ENCODE measurements at regions not wholly inside any gene's neighbourhood (a gene's known extent, or its start where the extent isn't known, plus 50 kb on each side); places are given as distances from the start of the nearest gene placed in this dataset.
"Not testable (repeated sequence)": the region's sequence is repeated elsewhere in the genome, so short reads cannot be mapped to it uniquely, and the experiment has no call there.

DNA sequence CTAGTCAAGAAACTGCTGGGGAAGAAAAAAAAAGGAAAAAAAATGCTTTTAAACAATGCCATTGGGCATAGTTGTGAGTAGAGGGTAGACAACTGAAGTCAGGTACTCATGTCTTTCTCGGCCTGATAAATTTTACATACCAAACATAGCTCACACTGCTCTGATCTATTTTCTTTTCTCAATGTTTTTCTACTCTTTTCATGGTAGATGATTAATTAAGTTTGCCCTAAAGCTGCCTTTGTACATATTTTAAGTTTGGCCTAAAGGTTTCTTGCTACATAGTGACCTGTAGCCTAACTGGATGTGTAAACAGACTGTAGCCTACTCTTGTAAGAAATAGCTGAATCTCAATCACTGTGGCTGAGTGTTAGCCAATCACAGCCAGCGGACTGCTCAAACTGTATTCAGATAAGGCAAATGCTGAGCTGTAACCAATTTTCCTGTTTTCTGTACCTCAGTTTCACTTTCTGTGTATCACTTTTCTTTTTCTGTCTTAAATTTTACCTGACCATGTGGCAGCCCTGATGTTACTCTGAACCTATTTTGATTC lies 121.0 kb downstream of the PCDH10 start:
- ATAC-seq (peak; percentile 56), DNase-seq (no peak)
- Histone ChIP-seq H3K27me3 (no peaks in the 10 kb centered on the region), H3K4me1 (no peaks in the 10 kb centered on the region), H3K4me3 (no peak overlapping the region), H3K27ac (no peak overlapping the region), H3K9me3 (no peaks in the 10 kb centered on the region), H3K36me3 (no peaks in the 10 kb centered on the region)
- TF ChIP-seq, protein P1, sequence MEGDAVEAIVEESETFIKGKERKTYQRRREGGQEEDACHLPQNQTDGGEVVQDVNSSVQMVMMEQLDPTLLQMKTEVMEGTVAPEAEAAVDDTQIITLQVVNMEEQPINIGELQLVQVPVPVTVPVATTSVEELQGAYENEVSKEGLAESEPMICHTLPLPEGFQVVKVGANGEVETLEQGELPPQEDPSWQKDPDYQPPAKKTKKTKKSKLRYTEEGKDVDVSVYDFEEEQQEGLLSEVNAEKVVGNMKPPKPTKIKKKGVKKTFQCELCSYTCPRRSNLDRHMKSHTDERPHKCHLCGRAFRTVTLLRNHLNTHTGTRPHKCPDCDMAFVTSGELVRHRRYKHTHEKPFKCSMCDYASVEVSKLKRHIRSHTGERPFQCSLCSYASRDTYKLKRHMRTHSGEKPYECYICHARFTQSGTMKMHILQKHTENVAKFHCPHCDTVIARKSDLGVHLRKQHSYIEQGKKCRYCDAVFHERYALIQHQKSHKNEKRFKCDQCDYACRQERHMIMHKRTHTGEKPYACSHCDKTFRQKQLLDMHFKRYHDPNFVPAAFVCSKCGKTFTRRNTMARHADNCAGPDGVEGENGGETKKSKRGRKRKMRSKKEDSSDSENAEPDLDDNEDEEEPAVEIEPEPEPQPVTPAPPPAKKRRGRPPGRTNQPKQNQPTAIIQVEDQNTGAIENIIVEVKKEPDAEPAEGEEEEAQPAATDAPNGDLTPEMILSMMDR (IDR thresholded peaks at IDR 0.05): no peak
- intact Hi-C loops (cut with DNase I): no loop called here

DNA sequence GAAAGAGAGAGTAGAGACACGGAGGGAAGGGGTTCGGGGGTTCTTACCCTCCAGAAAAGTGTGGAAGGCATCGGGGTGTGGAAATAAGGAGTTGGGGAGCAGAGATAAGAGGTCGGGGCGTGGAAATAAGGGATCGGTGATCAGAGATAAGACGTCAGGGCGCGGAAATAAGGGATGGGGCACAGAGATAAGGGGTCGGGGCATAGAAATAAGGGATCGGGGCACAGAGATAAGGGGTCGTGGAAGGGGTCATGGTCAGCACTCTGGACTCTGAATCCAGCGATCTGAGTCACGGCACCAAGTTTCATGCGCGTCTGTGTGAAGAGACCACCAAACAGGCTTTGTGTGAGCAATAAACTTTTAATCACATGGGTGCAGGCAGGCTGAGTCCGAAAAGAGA lies 119.1 kb downstream of the PCDH10 start:
- H3K4me1 ChIP-seq: no peaks in the 10 kb centered on the region
- H3K9me3 ChIP-seq: no peaks in the 10 kb centered on the region
- H3K4me3 ChIP-seq: no peak overlapping the region
- H3K27ac ChIP-seq: no peak overlapping the region
- intact Hi-C loops (cut with DNase I): no loop called here
- no peak for DNase-seq
- TF ChIP-seq, protein P1 (IDR thresholded peaks at IDR 0.05): no peak
- no peaks in the 10 kb centered on the region for H3K36me3 ChIP-seq
- ATAC-seq: no peak
- H3K27me3 ChIP-seq: no peaks in the 10 kb centered on the region

DNA sequence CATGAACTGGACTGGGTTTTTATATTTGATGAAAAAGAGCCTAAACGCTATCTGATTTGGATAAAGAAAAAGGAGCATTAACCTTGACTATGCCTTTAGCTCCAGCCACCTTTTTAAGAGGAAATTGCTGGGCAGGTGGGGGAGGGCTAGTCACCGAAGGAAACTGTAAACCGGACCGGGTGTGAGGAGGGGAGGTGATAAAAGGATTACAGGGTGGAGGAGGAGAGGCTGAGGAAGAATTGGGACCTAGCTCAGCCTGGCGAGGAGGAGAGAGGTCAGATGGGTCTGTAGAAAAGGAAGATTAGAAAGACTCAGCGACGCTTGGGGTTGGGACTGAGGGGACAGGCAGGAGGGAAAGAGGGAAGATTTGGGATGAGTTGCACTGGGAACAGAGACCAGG lies 118.4 kb downstream of the PCDH10 start:
- ATAC-seq, H3K4me3 ChIP-seq, H3K27ac ChIP-seq: not testable (repeated sequence)

DNA sequence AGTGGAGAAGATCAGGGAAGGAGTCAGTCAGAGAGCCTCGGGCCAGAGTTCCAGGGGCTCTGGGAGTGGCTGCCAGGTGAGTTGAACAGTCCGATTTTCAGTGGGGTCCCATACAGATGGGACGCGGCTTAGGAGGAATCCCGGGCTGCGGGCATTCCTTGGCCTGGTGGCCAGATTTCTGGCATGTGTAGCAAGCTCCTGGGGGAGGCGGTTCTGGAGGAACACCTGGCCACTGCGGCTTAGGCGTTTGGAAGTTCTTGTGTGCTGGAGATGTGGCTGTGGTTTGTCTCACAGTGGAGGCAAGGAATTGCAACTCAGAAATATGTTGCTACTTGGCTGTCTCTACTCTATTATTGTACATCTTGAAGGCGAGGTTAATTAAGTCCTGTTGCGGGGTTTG lies 117.9 kb downstream of the PCDH10 start:
- H3K27me3 ChIP-seq; intact Hi-C loops (cut with DNase I); H3K4me1 ChIP-seq; H3K9me3 ChIP-seq; H3K4me3 ChIP-seq; H3K27ac ChIP-seq; ATAC-seq; H3K36me3 ChIP-seq: not testable (repeated sequence)
- DNase-seq: peak in 1 of 4 donors; percentile 15

More for the DNA sequence above, 118.4 kb downstream of the PCDH10 start:
- H3K27me3 ChIP-seq; H3K36me3 ChIP-seq; H3K4me1 ChIP-seq; intact Hi-C loops (cut with DNase I); H3K9me3 ChIP-seq; DNase-seq: not testable (repeated sequence)

DNA sequence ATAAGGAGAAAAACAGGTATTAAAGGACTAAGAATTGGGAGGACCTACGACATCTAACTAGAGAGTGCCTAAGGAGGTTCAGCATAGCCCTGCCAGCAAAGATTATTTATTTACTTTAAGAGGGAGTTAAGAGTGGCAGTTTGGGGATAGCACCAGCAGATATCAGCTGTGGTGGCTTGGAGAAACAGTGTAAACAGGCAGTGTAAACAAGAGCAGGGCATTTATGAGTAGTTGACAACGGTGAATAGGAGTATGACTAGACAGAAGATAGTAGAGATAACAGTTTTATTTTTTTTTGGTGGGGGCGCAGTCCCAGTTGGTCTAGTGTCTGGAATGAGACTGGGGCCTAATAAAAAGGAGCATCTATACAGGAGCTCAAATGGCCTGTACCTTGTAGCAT lies 115.2 kb downstream of the PCDH10 start:
- intact Hi-C loops (cut with DNase I); H3K36me3 ChIP-seq; ATAC-seq; H3K4me3 ChIP-seq; DNase-seq; H3K27me3 ChIP-seq; H3K9me3 ChIP-seq; H3K27ac ChIP-seq; H3K4me1 ChIP-seq: not testable (repeated sequence)

DNA sequence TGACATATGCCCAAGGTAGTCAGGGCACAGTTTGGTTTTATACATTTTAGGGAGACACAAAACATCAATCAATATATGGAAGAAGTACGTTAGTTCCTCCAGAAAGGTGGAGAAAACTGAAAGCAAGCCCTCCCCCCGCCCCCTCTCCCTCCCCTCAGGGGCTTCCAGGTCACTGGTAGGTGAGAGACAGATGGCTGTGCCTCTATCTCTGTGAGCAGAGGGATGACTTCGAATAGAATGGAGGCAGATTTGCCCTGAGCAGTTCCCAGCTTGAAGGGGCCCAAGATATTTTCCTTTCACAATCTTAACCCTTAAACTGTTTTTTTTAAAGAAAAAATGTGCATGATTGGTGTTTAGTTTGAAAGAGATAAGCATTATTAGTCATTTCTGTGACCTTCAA lies 114.0 kb downstream of the PCDH10 start:
- no peaks in the 10 kb centered on the region for H3K9me3 ChIP-seq
- intact Hi-C loops (cut with DNase I): no loop called here

DNA sequence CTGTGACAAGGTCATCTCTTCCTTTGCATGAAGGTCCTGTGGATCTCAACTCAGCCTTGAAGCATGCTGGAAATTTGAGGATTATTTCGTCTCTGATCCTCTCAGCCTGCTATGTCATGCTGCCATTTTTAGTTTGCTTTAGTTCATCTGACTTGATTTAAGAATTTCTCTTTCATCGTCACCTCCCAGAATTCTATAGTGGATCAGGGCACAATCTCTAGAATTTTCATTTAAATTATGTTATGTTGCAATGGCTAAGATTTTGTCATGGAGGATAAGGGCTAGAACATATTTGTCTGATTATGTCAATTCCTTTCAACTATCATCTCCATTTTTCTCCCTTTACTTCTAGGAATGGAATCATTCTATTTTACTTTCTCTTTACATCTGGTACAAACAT lies 98.8 kb downstream of the PCDH10 start:
- H3K4me3 ChIP-seq: no peak overlapping the region
- H3K27me3 ChIP-seq: no peaks in the 10 kb centered on the region
- intact Hi-C loops (cut with DNase I): no loop called here
- no peak overlapping the region for H3K27ac ChIP-seq
- no peaks in the 10 kb centered on the region for H3K4me1 ChIP-seq
- DNase-seq (no peak), ATAC-seq (no peak)
- H3K9me3 ChIP-seq: no peaks in the 10 kb centered on the region
- no peaks in the 10 kb centered on the region for H3K36me3 ChIP-seq
- TF ChIP-seq, protein P1 (IDR thresholded peaks at IDR 0.05): no peak

More for the DNA sequence above, 114.0 kb downstream of the PCDH10 start:
- ATAC-seq: no peak
- Histone ChIP-seq H3K36me3 (no peaks in the 10 kb centered on the region), H3K4me3 (no peak overlapping the region), H3K4me1 (no peaks in the 10 kb centered on the region), H3K27me3 (no peaks in the 10 kb centered on the region), H3K27ac (no peak overlapping the region)
- no peak for DNase-seq
- TF ChIP-seq, protein P1 (IDR thresholded peaks at IDR 0.05): no peak
